GM18502 (cell line): ENCODE measurements at regions not wholly inside any gene's neighbourhood (a gene's known extent, or its start where the extent isn't known, plus 50 kb on each side); places are given as distances from the start of the nearest gene placed in this dataset.
"Not testable (repeated sequence)": the region's sequence is repeated elsewhere in the genome, so short reads cannot be mapped to it uniquely, and the experiment has no call there.

ENCODE experiments used
- ATAC-seq: cut with Tn5 transposase; IDR thresholded peaks from one replicate; pipeline ENCODE4 v1.9.1; 2021; ENCODE audit warnings: mild to moderate bottlenecking; ENCODE audit not compliant: unreplicated experiment, poor library complexity

- no peak for ATAC-seq
Observed at GRCh38 chr5:138649316-138649720, 74.1 kb upstream of the HSPA9 start.

- ATAC-seq, result no peak
Observed at GRCh38 chr5:138648841-138649240, 73.6 kb upstream of the HSPA9 start.

GRCh38 chr5:138647794-138648410 lies 72.7 kb upstream of the HSPA9 start:
- no peak for ATAC-seq

GRCh38 chr5:138647261-138647788 lies 72.1 kb upstream of the HSPA9 start:
- no peak for ATAC-seq

GRCh38 chr5:138646671-138647070 lies 71.5 kb upstream of the HSPA9 start:
- ATAC-seq, result no peak

GRCh38 chr5:138645778-138646575 lies 70.8 kb upstream of the HSPA9 start:
- no peak for ATAC-seq

- ATAC-seq, result no peak
Observed at GRCh38 chr5:138643040-138643791, 68.0 kb upstream of the HSPA9 start.

GRCh38 chr5:138641547-138642298 lies 66.5 kb upstream of the HSPA9 start:
- ATAC-seq, result no peak

GRCh38 chr5:138640646-138641254 lies 65.5 kb upstream of the HSPA9 start:
- no peak for ATAC-seq

- no peak for ATAC-seq
Observed at GRCh38 chr5:138640138-138640537, 64.9 kb upstream of the HSPA9 start.

- ATAC-seq, result no peak
Observed at GRCh38 chr5:138639326-138639725, 64.1 kb upstream of the HSPA9 start.

GRCh38 chr5:138637256-138637655 lies 62.1 kb upstream of the HSPA9 start:
- no peak for ATAC-seq

- ATAC-seq, result no peak
Observed at GRCh38 chr5:138636398-138636944, 61.3 kb upstream of the HSPA9 start.

GRCh38 chr5:138635708-138636107 lies 60.5 kb upstream of the HSPA9 start:
- ATAC-seq, result no peak

- no peak for ATAC-seq
Observed at GRCh38 chr5:138635265-138635664, 60.1 kb upstream of the HSPA9 start.

GRCh38 chr5:138634804-138635203 lies 59.6 kb upstream of the HSPA9 start:
- not testable (repeated sequence) for ATAC-seq

- ATAC-seq, result no peak
Observed at GRCh38 chr5:138632900-138633489, 57.8 kb upstream of the HSPA9 start.

- ATAC-seq, result no peak
Observed at GRCh38 chr5:138631096-138631928, 56.1 kb upstream of the HSPA9 start.
